Gastrocnemius medialis (tissue), 4 donors: ENCODE measurements at regions not wholly inside any gene's neighbourhood (a gene's known extent, or its start where the extent isn't known, plus 50 kb on each side); places are given as distances from the start of the nearest gene placed in this dataset.

ENCODE experiments used
- ATAC-seq, 2 donors: fragments of 150-250 bp; one replicate each; pipeline ENCODE4 v1.9.1; 2016
- DNase-seq, 2 donors: peaks; one replicate each; pipeline ENCODE4 v3.0.0-alpha.2; 2019
- H3K27ac ChIP-seq, 4 donors: fragments of 200-600 bp; sonication (generic); 1 replicate in 1 of 4; 2 replicates in 3 of 4; pipeline ENCODE4 v1.5.1; 2016 to 2018; ENCODE audit warnings: mild to moderate bottlenecking in 2 of 4, moderate library complexity in 1 of 4
- H3K27me3 ChIP-seq, 3 donors: fragments of 200-600 bp; sonication (generic) in 2 of 3; 1 replicate in 1 of 3; 2 replicates in 2 of 3; pipeline versions ENCODE4 v1.5.1 to v1.6.0; 2016 to 2019; ENCODE audit warnings: mild to moderate bottlenecking in 1 of 3, moderate library complexity in 1 of 3
- H3K36me3 ChIP-seq, 2 donors: fragments of 200-600 bp; sonication (generic) in 1 of 2; one replicate each; pipeline ENCODE4 v1.5.1; 2017 to 2018
- H3K4me1 ChIP-seq, 2 donors: fragments of 200-600 bp; sonication (generic) in 1 of 2; one replicate each; pipeline ENCODE4 v1.5.1; 2016 to 2017; ENCODE audit warnings: mild to moderate bottlenecking in 2 of 2
- H3K4me3 ChIP-seq, 4 donors: fragments of 200-600 bp; sonication (generic) in 3 of 4; 1 replicate in 1 of 4; 2 replicates in 3 of 4; pipeline ENCODE4 v1.5.1; 2016 to 2019; ENCODE audit warnings: mild to moderate bottlenecking in 2 of 4
- H3K9me3 ChIP-seq, 3 donors: fragments of 200-600 bp; sonication (generic) in 2 of 3; 1 replicate in 1 of 3; 2 replicates in 2 of 3; pipeline ENCODE4 v1.5.1; 2016 to 2019
- POLR2A ChIP-seq, 2 donors: fragments of 450-650 bp; IDR thresholded peaks; one replicate each; pipeline ENCODE4 v1.6.1; 2017; ENCODE audit warnings: antibody characterized with exemption in 2 of 2, mild to moderate bottlenecking in 2 of 2, moderate library complexity in 2 of 2
- in situ Hi-C, 4 donors: fragments of 200-750 bp; cut with MboI; loops; one replicate each; pipeline versions ENCODE4 v1.15.0 to v1.8.0; 2017; ENCODE audit warnings: low sequenced_read_pairs in 4 of 4
- intact Hi-C: fragments of 100-400 bp; cut with DNase I; formaldehyde crosslinking; loops from one replicate; pipeline ENCODE4 v1.15.1; 2023; ENCODE audit warnings: low total_unique reads
- TF ChIP-seq, protein P1 (sequence below), 5 experiments: fragments of 450-650 bp in 3 of 5; fragments of 200-600 bp in 2 of 5; sonication (generic) in 2 of 5; IDR thresholded peaks in 4 of 5; conservative IDR thresholded peaks in 1 of 5; 1 replicate in 4 of 5; 2 replicates in 1 of 5; pipeline ENCODE4 v1.5.1; 2016 to 2019; ENCODE audit warnings: antibody characterized with exemption in 5 of 5, mild to moderate bottlenecking in 3 of 5, moderate library complexity in 3 of 5

DNA sequence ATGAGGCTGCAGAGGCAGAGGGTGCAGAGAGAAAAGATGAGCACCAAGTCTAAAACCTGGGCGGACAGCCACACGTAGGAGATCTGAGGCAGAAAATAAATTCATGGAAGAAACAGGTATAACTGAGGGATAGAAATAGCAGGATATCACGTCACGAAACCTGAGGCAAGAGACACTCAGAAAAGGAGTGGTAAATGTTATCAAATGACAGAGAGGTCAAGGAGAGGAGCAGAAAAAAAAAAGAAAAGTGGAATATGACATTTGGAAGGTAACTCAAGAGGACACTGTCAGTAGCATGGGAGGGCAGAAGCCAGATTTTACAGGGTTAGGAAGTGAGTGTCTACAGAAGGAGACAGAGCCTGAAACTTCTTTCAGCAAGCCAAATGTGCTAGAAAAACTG, 84.2 kb upstream of the FBXL4 start:
- H3K27me3 ChIP-seq = no peaks in the 10 kb centered on the region
- TF ChIP-seq POLR2A (IDR thresholded peaks at IDR 0.05) = no peak
- TF ChIP-seq, protein P1, sequence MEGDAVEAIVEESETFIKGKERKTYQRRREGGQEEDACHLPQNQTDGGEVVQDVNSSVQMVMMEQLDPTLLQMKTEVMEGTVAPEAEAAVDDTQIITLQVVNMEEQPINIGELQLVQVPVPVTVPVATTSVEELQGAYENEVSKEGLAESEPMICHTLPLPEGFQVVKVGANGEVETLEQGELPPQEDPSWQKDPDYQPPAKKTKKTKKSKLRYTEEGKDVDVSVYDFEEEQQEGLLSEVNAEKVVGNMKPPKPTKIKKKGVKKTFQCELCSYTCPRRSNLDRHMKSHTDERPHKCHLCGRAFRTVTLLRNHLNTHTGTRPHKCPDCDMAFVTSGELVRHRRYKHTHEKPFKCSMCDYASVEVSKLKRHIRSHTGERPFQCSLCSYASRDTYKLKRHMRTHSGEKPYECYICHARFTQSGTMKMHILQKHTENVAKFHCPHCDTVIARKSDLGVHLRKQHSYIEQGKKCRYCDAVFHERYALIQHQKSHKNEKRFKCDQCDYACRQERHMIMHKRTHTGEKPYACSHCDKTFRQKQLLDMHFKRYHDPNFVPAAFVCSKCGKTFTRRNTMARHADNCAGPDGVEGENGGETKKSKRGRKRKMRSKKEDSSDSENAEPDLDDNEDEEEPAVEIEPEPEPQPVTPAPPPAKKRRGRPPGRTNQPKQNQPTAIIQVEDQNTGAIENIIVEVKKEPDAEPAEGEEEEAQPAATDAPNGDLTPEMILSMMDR (IDR thresholded peaks at IDR 0.05 in 4 of 5, conservative IDR thresholded peaks at IDR 0.05 in 1 of 5) = no peak
- no peaks in the 10 kb centered on the region for H3K36me3 ChIP-seq
- H3K4me1 ChIP-seq = peaks cover 17 to 26% of the 10 kb centered on the region in 2 donors
- in situ Hi-C loops (no loop called here), intact Hi-C loops (loop anchor here (2.0 to 5.0 kb wide), 2 partner anchors 55 to 85 kb away; partner anchors contain the start of gene FBXL4)
- DNase-seq = no peak
- ATAC-seq = peak; percentile 55 to 71
- H3K4me3 ChIP-seq = peak overlapping the region in 3 of 4 donors; percentile 1 to 30 (median 4)
- H3K27ac ChIP-seq = peak overlapping the region; percentile 35 to 73 (median 65)
- no peaks in the 10 kb centered on the region for H3K9me3 ChIP-seq

DNA sequence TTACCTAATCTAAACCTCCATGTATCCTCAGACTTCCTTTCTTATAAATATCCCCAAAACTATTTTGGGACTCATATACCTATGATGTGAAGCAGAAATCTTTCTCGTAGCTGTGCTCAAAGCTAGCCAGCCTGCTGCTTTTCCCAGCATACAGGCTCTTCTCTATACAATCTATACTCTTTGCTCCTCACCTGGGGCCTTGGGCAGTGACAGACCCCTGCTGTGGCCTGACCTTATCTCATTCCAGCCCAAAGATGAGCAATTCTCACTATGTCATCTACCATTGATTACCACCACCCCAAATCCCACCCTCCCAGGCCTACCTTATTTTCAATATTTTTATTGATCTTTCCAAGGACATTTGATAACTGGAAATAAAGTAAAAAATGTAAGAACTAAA, 83.2 kb upstream of the FBXL4 start:
- H3K36me3 ChIP-seq = no peaks in the 10 kb centered on the region
- ATAC-seq = no peak
- H3K27me3 ChIP-seq = no peaks in the 10 kb centered on the region
- no peaks in the 10 kb centered on the region for H3K9me3 ChIP-seq
- no peak for DNase-seq
- TF ChIP-seq, protein P1 (IDR thresholded peaks at IDR 0.05 in 4 of 5, conservative IDR thresholded peaks at IDR 0.05 in 1 of 5) = no peak
- TF ChIP-seq POLR2A (IDR thresholded peaks at IDR 0.05) = no peak
- peak overlapping the region in 2 of 4 donors; percentile 57 to 73 for H3K27ac ChIP-seq
- in situ Hi-C loops (no loop called here), intact Hi-C loops (loop anchor here (5.0 kb wide), 1 partner anchor 54 kb away; no protein-coding TSS in a partner anchor)
- no peak overlapping the region for H3K4me3 ChIP-seq
- peaks cover 17 to 26% of the 10 kb centered on the region in 2 donors for H3K4me1 ChIP-seq

DNA sequence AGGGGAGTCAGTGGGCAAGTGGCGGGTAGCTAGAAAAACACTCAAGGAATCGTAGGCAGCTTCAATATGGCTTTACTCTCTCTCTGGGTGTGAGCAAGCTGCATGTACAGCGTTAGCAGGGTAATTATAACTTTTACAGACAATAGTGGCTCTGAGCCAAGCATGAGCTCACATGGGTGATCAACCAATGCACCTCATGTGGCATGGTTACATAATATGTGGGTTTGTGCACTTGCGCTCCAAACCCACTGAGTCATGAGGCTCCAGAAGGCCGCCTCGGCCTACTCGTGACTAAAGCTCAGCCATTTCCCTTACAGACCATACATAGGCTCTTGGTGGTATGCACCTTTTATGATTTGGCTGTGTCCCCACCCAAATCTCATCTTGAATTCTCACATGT, 78.4 kb upstream of the FBXL4 start:
- Histone ChIP-seq H3K27me3 (no peaks in the 10 kb centered on the region), H3K4me3 (no peak overlapping the region), H3K9me3 (no peaks in the 10 kb centered on the region), H3K27ac (no peak overlapping the region), H3K4me1 (peaks cover 0 to 14% of the 10 kb centered on the region in 2 donors), H3K36me3 (no peaks in the 10 kb centered on the region)
- in situ Hi-C loops = no loop called here
- DNase-seq (no peak), ATAC-seq (no peak)
- TF ChIP-seq POLR2A (IDR thresholded peaks at IDR 0.05) = no peak
- TF ChIP-seq, protein P1 (IDR thresholded peaks at IDR 0.05 in 4 of 5, conservative IDR thresholded peaks at IDR 0.05 in 1 of 5) = no peak
- intact Hi-C loops = no loop called here

DNA sequence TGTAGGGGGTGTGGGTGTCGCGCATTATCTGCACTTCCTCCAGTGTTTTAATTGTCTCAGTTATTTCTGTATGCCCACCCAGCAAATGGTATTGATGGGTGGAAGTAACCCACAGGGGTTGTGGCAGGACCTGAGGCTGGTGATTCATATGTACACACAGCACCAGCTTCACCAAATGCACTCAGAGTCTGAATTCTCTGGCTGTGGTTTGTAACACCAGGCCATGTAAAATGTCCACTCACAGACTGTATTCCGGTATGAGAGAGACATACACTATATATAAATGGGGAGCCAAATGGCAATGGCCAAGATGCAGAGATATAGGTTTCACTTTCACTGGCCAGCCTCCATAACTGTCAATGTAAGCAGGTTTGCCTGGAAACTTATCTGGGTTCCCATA, 76.3 kb upstream of the FBXL4 start:
- Histone ChIP-seq H3K36me3 (no peaks in the 10 kb centered on the region), H3K4me1 (peaks cover 0 to 11% of the 10 kb centered on the region in 2 donors), H3K27ac (peak overlapping the region in 1 of 4 donors; percentile 36), H3K4me3 (no peak overlapping the region), H3K27me3 (no peaks in the 10 kb centered on the region), H3K9me3 (no peaks in the 10 kb centered on the region)
- intact Hi-C loops = no loop called here
- in situ Hi-C loops = no loop called here
- ATAC-seq (no peak), DNase-seq (no peak)
- no peak for TF ChIP-seq POLR2A (IDR thresholded peaks at IDR 0.05)
- TF ChIP-seq, protein P1 (IDR thresholded peaks at IDR 0.05 in 4 of 5, conservative IDR thresholded peaks at IDR 0.05 in 1 of 5) = no peak

DNA sequence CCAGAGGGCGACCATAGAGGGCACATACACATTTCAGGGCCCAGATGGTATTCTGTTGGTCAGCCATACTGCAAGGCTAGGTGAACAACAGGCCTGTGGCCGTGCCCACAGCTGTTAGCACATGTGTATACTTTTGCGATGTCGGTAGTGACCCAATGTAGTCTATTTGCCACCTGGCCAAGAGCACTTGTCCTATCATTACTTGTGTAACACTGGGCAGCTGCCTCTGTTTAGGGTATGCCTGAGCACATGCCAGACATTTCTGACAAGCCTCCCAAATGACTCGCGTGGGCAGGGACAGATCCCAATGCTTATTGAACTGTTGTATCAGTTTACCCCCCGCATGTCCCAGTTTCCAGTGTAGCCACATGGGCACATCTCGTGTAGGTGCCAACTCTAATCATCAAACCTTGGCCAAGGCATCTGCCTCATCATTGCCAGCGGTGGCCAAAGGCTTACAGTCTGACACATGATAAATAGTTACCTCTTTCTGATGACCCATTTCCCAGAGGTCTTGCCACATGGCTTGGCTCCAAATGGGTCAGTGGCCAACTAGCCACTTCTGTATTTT, 74.4 kb upstream of the FBXL4 start:
- peaks cover 0 to 11% of the 10 kb centered on the region in 2 donors for H3K4me1 ChIP-seq
- no peaks in the 10 kb centered on the region for H3K9me3 ChIP-seq
- no peak overlapping the region for H3K4me3 ChIP-seq
- intact Hi-C loops (no loop called here), in situ Hi-C loops (no loop called here)
- H3K36me3 ChIP-seq = no peaks in the 10 kb centered on the region
- TF ChIP-seq, protein P1 (IDR thresholded peaks at IDR 0.05 in 4 of 5, conservative IDR thresholded peaks at IDR 0.05 in 1 of 5) = no peak
- TF ChIP-seq POLR2A (IDR thresholded peaks at IDR 0.05) = no peak
- no peak overlapping the region for H3K27ac ChIP-seq
- DNase-seq = no peak
- no peaks in the 10 kb centered on the region for H3K27me3 ChIP-seq
- no peak for ATAC-seq
